Endodermal cell (in vitro differentiated cells): ENCODE measurements at regions not wholly inside any gene's neighbourhood (a gene's known extent, or its start where the extent isn't known, plus 50 kb on each side); places are given as distances from the start of the nearest gene placed in this dataset.

Source experiments
- DNase-seq: peaks from one replicate; pipeline ENCODE4 v3.0.0-alpha.2; 2017
- H3K27ac ChIP-seq: 2 replicates; pipeline ENCODE4 v1.5.1; 2013; ENCODE audit warnings: mild to moderate bottlenecking, low read depth, low read length, moderate library complexity
- H3K27me3 ChIP-seq: 2 replicates; pipeline ENCODE4 v1.6.1; 2013; ENCODE audit warnings: mild to moderate bottlenecking, low read length, moderate library complexity; ENCODE audit not compliant: insufficient read depth, control insufficient read depth, poor library complexity, severe bottlenecking
- H3K36me3 ChIP-seq: 2 replicates; pipeline ENCODE4 v1.7.0; 2013; ENCODE audit warnings: mild to moderate bottlenecking, low read length, moderate library complexity; ENCODE audit not compliant: control insufficient read depth, insufficient read depth
- H3K4me1 ChIP-seq: one replicate; pipeline ENCODE4 v1.7.0; 2013; ENCODE audit warnings: low read length; ENCODE audit not compliant: control insufficient read depth, insufficient read depth
- H3K4me3 ChIP-seq: 2 replicates; pipeline ENCODE4 v1.5.1; 2013; ENCODE audit warnings: mild to moderate bottlenecking, low read length, moderate library complexity
- H3K9ac ChIP-seq: 2 replicates; pipeline ENCODE4 v1.6.1; 2013; ENCODE audit warnings: mild to moderate bottlenecking, low read length, moderate library complexity; ENCODE audit not compliant: poor library complexity, severe bottlenecking; ENCODE audit errors: extremely low read depth
- H3K9me3 ChIP-seq: 2 replicates; pipeline ENCODE4 v1.6.1; 2013; ENCODE audit warnings: mild to moderate bottlenecking, low read length, moderate library complexity; ENCODE audit not compliant: control insufficient read depth
- H3K27ac Mint-ChIP-seq: 2 replicates; pipeline ENCODE4 v1.8.0; 2020; ENCODE audit warnings: mixed read lengths
- H3K27me3 Mint-ChIP-seq: 2 replicates; pipeline ENCODE4 v1.8.0; 2021; ENCODE audit warnings: mild to moderate bottlenecking, mixed read lengths; ENCODE audit not compliant: insufficient read depth
- H3K36me3 Mint-ChIP-seq: 2 replicates; pipeline ENCODE4 v1.8.0; 2020; ENCODE audit warnings: low read depth, mixed read lengths
- H3K4me1 Mint-ChIP-seq: 2 replicates; pipeline ENCODE4 v1.8.0; 2020; ENCODE audit warnings: mixed read lengths
- H3K4me3 Mint-ChIP-seq: 2 replicates; pipeline ENCODE4 v1.8.0; 2020; ENCODE audit warnings: mild to moderate bottlenecking, moderate library complexity, mixed read lengths
- H3K9me3 Mint-ChIP-seq: 2 replicates; pipeline ENCODE4 v1.8.0; 2020; ENCODE audit warnings: mild to moderate bottlenecking, mixed read lengths
- CTCF ChIP-seq: fragments of 200-600 bp; sonication (generic); conservative IDR thresholded peaks from 2 replicates; pipeline ENCODE4 v1.5.0; 2021; ENCODE audit warnings: antibody characterized with exemption, mild to moderate bottlenecking
- WGBS, 2 experiments: methylation state at CpG; one replicate each; pipeline versions ENCODE4 v1.1.5 to v1.1.7; 2013; ENCODE audit warnings: missing lambda C conversion rate in 2 of 2, mixed read lengths in 1 of 2; ENCODE audit not compliant: insufficient coverage in 1 of 2, insufficient read length in 1 of 2; 5-methylcytosine and 5-hydroxymethylcytosine counted together

GRCh38 chr5:145511351-145511750 lies 323.8 kb downstream of the PRELID2 start:
- Histone ChIP-seq H3K4me1 (peaks cover 3% of the 10 kb centered on the region), H3K9ac (no peak overlapping the region), H3K27me3 (no peaks in the 10 kb centered on the region), H3K9me3 (no peaks in the 10 kb centered on the region), H3K36me3 (no peaks in the 10 kb centered on the region), H3K4me3 (no peak overlapping the region), H3K27ac (no peak overlapping the region)
- Mint-ChIP-seq H3K27ac (no peak overlapping the region), H3K4me3 (no peak overlapping the region), H3K27me3 (no peaks in the 10 kb centered on the region), H3K36me3 (no peaks in the 10 kb centered on the region), H3K4me1 (no peaks in the 10 kb centered on the region), H3K9me3 (no peaks in the 10 kb centered on the region)
- DNase-seq = no peak
- 88 to 95% methylated on average over 3 of the region's 3 CpGs for WGBS, 2 experiments
- TF ChIP-seq CTCF = no peak

GRCh38 chr5:145510769-145511168 lies 324.4 kb downstream of the PRELID2 start:
- H3K4me1 ChIP-seq = peaks cover 3% of the 10 kb centered on the region
- H3K4me1 Mint-ChIP-seq = no peaks in the 10 kb centered on the region
- no peaks in the 10 kb centered on the region for H3K27me3 ChIP-seq
- H3K27me3 Mint-ChIP-seq = no peaks in the 10 kb centered on the region
- no peak overlapping the region for H3K27ac ChIP-seq
- no peak overlapping the region for H3K27ac Mint-ChIP-seq
- TF ChIP-seq CTCF = no peak
- no peak overlapping the region for H3K4me3 Mint-ChIP-seq
- 88 to 93% methylated on average over 2 of the region's 2 CpGs for whole genome bisulfite sequencing, 2 experiments
- H3K4me3 ChIP-seq = no peak overlapping the region
- no peaks in the 10 kb centered on the region for H3K9me3 ChIP-seq
- H3K36me3 ChIP-seq = no peaks in the 10 kb centered on the region
- no peak for DNase-seq
- no peaks in the 10 kb centered on the region for H3K9me3 Mint-ChIP-seq
- H3K9ac ChIP-seq = no peak overlapping the region
- H3K36me3 Mint-ChIP-seq = no peaks in the 10 kb centered on the region

GRCh38 chr5:145510324-145510723 lies 324.8 kb downstream of the PRELID2 start:
- Mint-ChIP-seq H3K9me3 (no peaks in the 10 kb centered on the region), H3K27me3 (no peaks in the 10 kb centered on the region), H3K4me1 (no peaks in the 10 kb centered on the region), H3K27ac (no peak overlapping the region), H3K4me3 (no peak overlapping the region), H3K36me3 (no peaks in the 10 kb centered on the region)
- peaks cover 3% of the 10 kb centered on the region for H3K4me1 ChIP-seq
- no peak overlapping the region for H3K27ac ChIP-seq
- H3K4me3 ChIP-seq = no peak overlapping the region
- no peaks in the 10 kb centered on the region for H3K9me3 ChIP-seq
- H3K9ac ChIP-seq = no peak overlapping the region
- no peak for TF ChIP-seq CTCF
- H3K27me3 ChIP-seq = no peaks in the 10 kb centered on the region
- 95% methylated on average over 1 of the region's 1 CpG; no CpG with 5 or more reads in 1 of the 2 experiments for WGBS, 2 experiments
- no peak for DNase-seq
- H3K36me3 ChIP-seq = no peaks in the 10 kb centered on the region
